ENCODE measurements at regions not wholly inside any gene's neighbourhood (a gene's known extent, or its start where the extent isn't known, plus 50 kb on each side); places are given as distances from the start of the nearest gene placed in this dataset.

GRCh38 chr18:43414006-43414405, 136.7 kb upstream of the SYT4 start:
- no peak for TF ChIP-seq CSDC2 (CRISPR knock-in tag; IDR thresholded peaks at IDR 0.05)
- no peak for TF ChIP-seq ZFP3 (CRISPR knock-in tag; IDR thresholded peaks at IDR 0.05)
- no peak for TF ChIP-seq POU6F1 (CRISPR knock-in tag; IDR thresholded peaks at IDR 0.05; ENCODE audit: borderline replicate concordance, low read depth)
- no peak for ATAC-seq

- no peak for ATAC-seq
- TF ChIP-seq CSDC2 (CRISPR knock-in tag; IDR thresholded peaks at IDR 0.05) (no peak), POU6F1 (CRISPR knock-in tag; IDR thresholded peaks at IDR 0.05; ENCODE audit: borderline replicate concordance, low read depth) (no peak), ESRRG (CRISPR knock-in tag; IDR thresholded peaks at IDR 0.05) (no peak), CSRNP3 (CRISPR knock-in tag; IDR thresholded peaks at IDR 0.05) (no peak), ZNF8 (CRISPR knock-in tag; IDR thresholded peaks at IDR 0.05) (no peak), ZC3H10 (CRISPR knock-in tag; IDR thresholded peaks at IDR 0.05) (no peak), OSR1 (CRISPR knock-in tag; IDR thresholded peaks at IDR 0.05) (no peak), TOX (CRISPR knock-in tag; IDR thresholded peaks at IDR 0.05; ENCODE audit: borderline replicate concordance) (no peak), ZNF70 (CRISPR knock-in tag; IDR thresholded peaks at IDR 0.05) (no peak), ISL1 (CRISPR knock-in tag; IDR thresholded peaks at IDR 0.05) (no peak), BACH2 (CRISPR knock-in tag; IDR thresholded peaks at IDR 0.05; ENCODE audit: borderline replicate concordance) (no peak), ZNF565 (CRISPR knock-in tag; conservative IDR thresholded peaks at IDR 0.05; ENCODE audit: low read depth) (no peak), ARNTL (CRISPR knock-in tag; IDR thresholded peaks at IDR 0.05; ENCODE audit: borderline replicate concordance, low read depth) (no peak), CREB5 (CRISPR knock-in tag; IDR thresholded peaks at IDR 0.05; ENCODE audit: low read depth) (no peak), PATZ1 (CRISPR knock-in tag; IDR thresholded peaks at IDR 0.05; ENCODE audit: borderline replicate concordance) (no peak), PPARA (CRISPR knock-in tag; IDR thresholded peaks at IDR 0.05; ENCODE audit: borderline replicate concordance) (no peak), ZFP30 (CRISPR knock-in tag; IDR thresholded peaks at IDR 0.05) (no peak), TSHZ2 (CRISPR knock-in tag; IDR thresholded peaks at IDR 0.05) (no peak), TCF4 (CRISPR knock-in tag; IDR thresholded peaks at IDR 0.05; ENCODE audit: borderline replicate concordance) (no peak), ZFP3 (CRISPR knock-in tag; IDR thresholded peaks at IDR 0.05) (no peak)
These were observed 142.8 kb upstream of the SYT4 start for GRCh38 chr18:43420091-43420490.

- TF ChIP-seq CSRNP3 (CRISPR knock-in tag; IDR thresholded peaks at IDR 0.05): no peak
- no peak for ATAC-seq
These were observed 143.7 kb upstream of the SYT4 start for GRCh38 chr18:43420950-43421349.

Data from SK-N-SH treated with all-trans-retinoic acid at 6 μM for 48 hours (cell line).